DMS 273 (cell line): ENCODE measurements at regions not wholly inside any gene's neighbourhood (a gene's known extent, or its start where the extent isn't known, plus 50 kb on each side); places are given as distances from the start of the nearest gene placed in this dataset.

Source experiments
- DNase-seq: peaks from one replicate; lab custom pipeline; 2025; ENCODE audit not compliant: unreplicated experiment; lab: John Stamatoyannopoulos, UW

- no peak for DNase-seq
Observed at GRCh38 chr10:78357141-78358063, 323.7 kb downstream of the RPS24 start.

DNA sequence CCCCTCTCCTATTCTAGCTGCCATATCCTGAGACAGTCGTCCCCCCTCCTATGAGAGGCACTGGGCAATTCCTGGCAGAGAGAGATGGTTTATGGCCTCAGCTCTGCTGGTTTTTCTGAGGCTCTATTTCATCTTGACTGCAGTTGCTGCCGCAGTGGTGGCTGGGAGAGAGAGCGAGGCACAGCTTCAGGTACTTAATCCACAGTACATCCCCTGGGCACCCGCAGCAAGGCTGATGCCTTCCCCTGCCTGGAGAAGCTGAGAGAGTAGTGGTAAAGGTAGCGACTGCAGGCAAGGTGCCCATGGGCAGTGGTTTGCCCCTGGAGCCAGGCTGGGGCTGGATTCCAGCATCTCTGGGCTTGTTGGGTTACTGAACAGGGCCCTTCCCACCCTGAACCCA, 324.7 kb downstream of the RPS24 start:
- DNase-seq = no peak

GRCh38 chr10:78358982-78359381, 325.3 kb downstream of the RPS24 start:
- DNase-seq = no peak

- DNase-seq = peak; percentile 27
Observed at GRCh38 chr10:78359640-78360091, 326.0 kb downstream of the RPS24 start.

DNA sequence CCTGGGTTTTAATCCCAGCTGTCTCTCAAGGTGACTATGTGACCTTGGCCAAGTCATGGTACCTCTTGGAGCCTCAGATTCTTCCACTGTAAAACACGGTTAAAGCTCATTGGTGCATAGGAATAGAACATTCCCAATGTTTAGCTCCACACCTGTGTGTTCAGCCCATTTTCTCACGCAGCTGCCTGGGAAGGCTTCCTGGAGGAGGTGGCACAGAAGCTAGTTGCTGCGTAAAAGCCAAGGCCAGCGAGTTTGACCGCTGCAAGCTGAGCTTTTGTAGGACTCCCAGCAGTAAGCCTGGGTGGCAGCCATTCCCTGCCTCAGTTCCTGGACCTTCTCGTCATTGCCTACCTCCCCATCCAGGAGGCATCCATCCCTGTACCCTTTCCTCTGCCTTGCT, 326.6 kb downstream of the RPS24 start:
- DNase-seq = no peak

GRCh38 chr10:78361031-78361430, 327.4 kb downstream of the RPS24 start:
- no peak for DNase-seq

GRCh38 chr10:78362406-78363022, 328.9 kb downstream of the RPS24 start:
- no peak for DNase-seq

GRCh38 chr10:78363190-78363589, 329.5 kb downstream of the RPS24 start:
- no peak for DNase-seq

- peak; percentile 26 for DNase-seq
Observed at GRCh38 chr10:78365694-78366093, 332.0 kb downstream of the RPS24 start.

- DNase-seq = no peak
Observed at GRCh38 chr10:78366663-78367411, 333.2 kb downstream of the RPS24 start.

GRCh38 chr10:78367751-78368150, 334.1 kb downstream of the RPS24 start:
- DNase-seq = no peak

DNA sequence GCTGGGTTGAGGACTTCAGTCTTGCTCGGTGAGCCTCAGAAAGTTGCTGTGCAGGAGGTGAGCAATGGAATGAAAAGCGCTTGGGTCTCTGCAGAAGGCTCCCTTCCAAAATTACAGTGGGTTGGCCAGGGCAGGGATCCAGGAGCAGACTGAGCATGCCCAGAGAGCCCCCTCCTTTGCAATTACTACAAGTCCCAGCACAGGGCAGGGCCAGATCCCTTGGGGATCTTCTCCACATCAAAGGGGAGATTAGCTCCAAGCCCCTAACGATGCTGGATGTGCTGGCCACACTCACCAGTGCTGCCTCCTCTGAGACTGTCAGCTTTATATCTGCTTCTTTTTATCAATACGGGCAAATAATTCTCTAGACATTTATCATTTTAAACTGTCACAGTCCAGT, 337.5 kb downstream of the RPS24 start:
- peak; percentile 49 for DNase-seq

DNA sequence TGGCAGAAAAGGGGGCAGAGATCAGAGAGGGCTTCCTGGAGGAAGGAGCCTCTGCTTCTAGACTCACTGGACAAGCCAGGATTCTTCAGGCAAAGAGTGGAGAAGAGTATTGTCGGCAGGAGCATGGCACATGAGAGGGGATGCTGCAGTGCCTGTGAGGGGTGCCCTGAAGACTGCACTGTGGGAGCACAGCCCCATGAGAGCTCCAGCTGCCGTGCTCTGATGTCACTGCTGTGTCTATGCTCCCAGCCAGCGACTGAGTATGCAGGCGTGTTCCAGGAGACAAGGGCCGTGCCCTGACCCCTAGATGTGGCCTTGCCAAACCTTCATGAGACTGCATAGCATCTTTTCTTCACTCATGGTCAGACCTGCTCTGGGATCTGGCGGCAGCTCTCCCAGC, 339.1 kb downstream of the RPS24 start:
- no peak for DNase-seq

- no peak for DNase-seq
Observed at GRCh38 chr10:78374331-78375028, 340.8 kb downstream of the RPS24 start.

- DNase-seq = peak; percentile 7
Observed at GRCh38 chr10:78375854-78376785, 342.5 kb downstream of the RPS24 start.

DNA sequence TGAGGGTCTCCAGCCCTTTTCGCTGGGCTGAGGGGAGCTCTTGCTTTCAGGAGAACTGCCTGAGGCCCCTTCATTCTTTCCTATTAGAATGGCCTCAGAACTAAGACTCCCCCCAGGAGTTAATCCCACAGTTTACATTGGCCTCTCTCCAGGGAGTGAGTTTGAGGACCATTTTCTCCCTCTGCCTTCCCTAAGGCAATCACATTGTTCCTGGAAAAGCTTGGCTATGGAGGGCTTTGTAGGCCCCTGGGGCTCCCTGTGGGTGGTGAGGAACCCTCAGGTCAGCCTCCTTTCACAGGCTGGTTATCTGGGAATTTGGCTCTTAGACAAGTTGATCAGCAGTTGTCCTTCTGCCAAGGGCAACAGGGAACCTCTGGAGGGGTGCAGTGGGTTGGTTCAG, 343.7 kb downstream of the RPS24 start:
- no peak for DNase-seq

DNA sequence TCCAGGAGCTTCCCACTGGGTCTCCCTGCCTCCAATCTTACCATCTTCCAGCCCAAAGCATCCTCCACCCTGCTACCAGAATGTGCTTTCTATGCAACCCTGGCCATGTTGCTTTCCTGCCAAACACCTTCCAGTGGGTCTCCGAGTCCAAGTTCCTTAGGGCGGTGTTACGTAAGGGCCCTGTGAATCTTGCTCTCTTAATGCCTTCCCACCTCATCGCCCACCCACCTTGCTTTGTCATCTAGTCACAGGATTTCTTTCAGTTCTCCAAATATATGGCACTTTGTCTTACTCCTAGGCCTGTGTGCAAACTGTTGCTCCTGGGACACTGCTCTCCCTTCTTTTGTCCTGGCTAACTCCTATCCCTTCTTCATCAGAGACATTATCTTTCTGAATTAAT, 344.5 kb downstream of the RPS24 start:
- no peak for DNase-seq

- peak; percentile 13 for DNase-seq
Observed at GRCh38 chr10:78381107-78381506, 347.4 kb downstream of the RPS24 start.

DNA sequence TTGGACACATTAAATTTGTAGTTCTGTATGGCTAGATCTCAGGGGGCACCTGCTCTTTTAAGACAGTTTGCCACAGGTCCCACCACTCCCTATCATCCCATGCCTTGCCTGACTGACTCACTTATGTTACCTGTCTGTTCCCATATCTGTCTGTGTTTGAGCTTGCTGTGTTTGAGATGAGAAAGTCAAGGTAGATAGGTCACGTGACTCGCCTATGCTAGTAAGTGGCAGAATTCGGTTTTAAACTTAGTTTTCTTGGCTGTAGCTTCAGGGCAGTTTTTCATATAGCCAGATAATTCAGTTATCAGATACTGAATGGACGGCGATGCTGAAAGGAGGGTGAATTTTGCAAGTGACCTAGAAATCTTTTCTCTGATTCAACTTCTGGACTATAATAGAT, 348.4 kb downstream of the RPS24 start:
- no peak for DNase-seq

- peak; percentile 5 for DNase-seq
Observed at GRCh38 chr10:78382772-78383171, 349.1 kb downstream of the RPS24 start.
